NCI-H146 (cell line): ENCODE measurements at regions not wholly inside any gene's neighbourhood (a gene's known extent, or its start where the extent isn't known, plus 50 kb on each side); places are given as distances from the start of the nearest gene placed in this dataset.
A peak's percentile ranks its signal among the peaks of the same experiment; 100 is the strongest.
"Not testable (repeated sequence)": the region's sequence is repeated elsewhere in the genome, so short reads cannot be mapped to it uniquely, and the experiment has no call there.

Experiments used
- DNase-seq: peaks from one replicate; lab custom pipeline; 2025; lab: John Stamatoyannopoulos, UW

DNA sequence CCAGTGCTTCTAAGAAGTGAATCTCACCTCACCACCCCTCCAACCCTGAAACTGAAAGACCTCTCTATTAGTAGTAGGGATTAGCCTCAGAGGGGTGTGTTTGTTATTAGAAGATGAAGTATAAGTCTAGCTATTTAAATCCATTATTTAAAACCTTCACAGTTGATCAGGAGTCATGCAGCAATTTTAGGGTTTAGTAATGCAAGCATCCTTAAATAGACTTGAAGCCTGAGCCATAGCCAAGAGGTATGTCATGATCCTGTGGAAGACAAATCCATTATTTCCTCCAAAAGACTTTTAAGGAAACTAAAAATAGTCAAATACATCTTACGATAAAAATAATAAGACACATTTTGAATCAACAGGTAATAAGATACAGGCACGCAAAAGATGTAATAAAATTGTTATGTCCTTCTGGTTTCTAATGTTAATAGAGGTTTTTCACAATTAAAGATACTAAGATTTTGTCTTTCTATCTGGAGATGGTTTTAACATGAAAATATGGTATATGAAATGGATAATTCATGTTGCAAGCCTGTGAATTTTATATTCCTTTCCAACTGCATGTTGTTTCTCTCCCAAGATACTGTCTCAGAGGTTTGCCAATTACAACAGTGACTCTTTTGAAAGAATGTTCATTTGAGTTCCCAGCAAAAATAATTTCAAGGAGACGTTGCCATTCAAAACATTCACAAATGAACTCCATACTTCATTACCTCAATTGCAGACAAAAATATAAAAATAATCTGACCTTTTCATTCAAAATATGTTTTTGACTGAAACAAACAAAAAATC lies 68.0 kb downstream of the LUZP4 start:
- no peak for DNase-seq

DNA sequence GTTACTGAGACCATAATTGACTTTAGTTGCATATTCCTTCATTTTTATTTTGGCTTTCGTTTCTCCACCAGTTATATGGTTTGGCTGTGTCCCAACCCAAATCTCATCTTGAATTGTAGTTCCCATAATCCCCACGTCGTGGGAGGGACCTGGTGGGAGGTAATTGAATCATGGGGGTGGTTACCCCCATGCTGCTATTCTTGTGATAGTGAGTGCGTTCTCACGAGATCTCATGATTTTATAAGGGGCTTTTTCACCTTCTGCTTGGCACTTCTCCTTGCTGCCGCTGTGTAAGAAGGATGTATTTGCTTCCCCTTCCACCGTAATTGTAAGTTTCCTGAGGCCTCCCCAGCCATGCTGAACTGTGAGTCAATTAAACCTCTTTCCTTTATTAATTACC lies 70.0 kb downstream of the LUZP4 start:
- not testable (repeated sequence) for DNase-seq

DNA sequence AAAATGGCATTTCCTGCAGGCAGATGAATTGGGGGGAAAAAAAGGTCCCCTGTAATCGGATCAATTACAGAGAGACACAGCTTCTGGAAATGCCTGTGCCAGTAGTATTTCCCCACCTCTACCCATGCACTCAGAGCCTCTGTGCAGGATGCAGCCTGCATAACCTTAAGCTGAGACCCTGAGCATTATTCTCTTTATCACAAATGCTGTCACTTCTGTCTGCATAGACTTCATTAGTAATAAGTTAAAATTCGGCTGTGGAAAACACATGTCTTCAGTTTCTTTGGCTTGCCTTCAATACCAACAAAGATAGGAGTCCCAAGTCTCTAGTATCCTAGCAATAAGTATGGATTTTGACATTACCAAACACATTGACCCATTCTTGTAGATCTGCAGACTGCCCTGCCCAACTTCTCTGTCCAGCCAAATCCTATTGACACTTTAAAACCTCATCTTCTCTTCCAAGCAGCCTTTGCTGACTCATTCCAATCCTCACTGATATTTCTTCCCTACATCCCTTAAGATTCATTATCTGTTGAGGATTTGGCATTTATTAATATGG lies 70.8 kb downstream of the LUZP4 start:
- DNase-seq: no peak

DNA sequence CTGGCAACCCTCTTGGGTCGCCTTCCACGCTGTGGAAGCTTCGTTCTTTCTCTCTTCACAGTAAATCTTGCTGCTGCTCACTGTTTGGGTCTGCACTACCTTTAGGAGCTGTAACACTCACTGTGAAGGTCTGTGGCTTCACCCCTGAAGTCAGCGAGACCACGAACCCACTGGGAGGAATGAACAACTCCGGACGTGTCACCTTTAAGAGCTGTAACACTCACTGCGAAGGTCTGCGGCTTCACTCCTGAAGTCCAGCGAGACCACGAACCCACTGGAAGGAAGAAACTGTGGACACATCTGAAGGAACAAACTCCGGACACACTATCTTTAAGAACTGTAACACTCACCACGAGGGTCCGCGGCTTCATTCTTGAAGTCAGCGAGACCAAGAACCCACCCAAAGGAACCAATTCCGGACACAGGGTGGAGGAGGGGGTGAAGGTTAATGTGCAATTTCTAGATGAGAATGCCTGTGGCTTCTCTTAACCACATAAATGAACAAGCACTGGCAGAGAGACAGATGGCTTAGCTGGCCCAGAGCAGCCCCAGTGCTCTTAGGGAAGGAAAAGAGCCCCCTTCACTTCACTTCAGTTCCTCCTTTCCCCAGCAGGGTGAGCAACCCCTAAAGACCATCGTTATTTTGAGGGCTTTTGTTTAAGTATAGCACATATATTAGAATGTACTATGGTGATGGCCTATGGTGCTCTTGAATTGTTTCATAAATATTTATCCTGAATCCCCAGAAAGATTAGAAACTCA lies 73.0 kb downstream of the LUZP4 start:
- peak; percentile 13 for DNase-seq

DNA sequence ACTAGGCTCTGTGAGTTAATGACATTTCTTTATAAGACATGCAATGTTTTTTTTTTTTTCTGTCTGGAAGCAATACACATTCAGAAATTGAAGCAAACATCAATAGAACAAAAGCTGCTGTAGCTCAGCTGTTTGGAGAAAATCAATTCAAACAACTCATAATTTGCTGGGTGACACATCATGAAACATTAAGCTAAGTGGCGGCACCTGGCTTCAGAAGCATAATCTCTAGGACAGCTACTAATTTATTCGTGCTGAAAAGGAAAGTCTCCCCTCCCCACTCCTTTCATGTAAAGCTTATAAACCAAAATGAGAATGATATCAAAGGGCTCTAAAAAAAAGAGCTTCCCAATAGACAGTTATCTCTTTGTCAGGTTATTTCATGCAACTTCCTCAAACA lies 73.9 kb downstream of the LUZP4 start:
- DNase-seq: peak; percentile 87

DNA sequence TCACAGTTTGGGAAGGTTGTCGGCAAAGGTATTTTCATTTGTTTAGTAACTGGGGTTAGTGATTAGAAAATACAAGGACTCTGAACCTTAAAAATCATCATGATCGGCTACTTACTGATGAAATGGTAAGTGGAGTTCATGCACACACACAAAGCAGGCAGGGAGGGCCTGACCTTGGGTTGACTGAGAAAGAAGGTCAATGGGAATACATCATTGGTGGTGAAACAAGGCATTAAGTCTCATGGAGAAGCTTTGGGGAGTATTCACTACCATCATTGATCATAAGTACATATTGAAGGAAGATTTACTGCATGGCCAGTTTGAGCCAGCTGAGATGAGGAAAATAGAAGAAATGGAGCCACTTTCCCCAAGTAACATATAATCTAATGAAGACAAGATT lies 74.4 kb downstream of the LUZP4 start:
- DNase-seq: no peak

DNA sequence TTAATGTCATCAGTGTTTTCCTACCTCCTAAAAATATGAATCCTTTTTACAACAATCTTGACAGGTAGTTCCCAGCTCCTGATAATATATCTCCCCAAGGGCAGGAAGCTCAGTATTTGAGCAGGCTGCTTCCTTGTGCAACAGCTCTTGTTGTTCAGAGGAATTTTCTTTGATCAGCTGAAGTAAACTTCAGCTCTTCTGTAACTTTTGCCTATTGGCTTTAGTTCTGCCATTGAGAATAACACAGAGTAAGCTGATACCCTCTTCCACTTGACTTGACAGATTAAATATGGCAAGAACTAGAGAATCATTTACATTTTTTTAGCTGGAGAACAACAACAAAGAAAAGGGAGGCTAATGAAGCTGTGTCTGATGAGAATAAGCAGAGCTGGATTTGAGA lies 75.2 kb downstream of the LUZP4 start:
- no peak for DNase-seq

DNA sequence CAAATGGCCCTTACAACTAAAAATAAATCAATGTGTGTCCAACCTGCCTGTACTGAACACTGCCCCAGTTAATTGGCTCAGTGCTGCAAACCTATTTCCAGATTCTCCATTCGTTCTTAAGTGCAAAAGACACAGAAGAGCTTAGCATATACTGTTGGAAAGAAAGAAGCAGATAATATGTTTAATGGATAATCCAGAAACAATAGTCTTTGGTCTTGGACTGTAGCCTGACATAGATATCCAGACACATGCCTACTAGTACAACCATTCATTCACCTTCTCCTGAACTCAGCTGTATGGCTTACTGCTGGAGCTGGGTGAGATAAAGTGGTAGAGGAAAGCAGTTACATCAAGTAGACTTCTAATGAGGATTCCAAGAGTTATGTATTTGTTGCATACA lies 77.0 kb downstream of the LUZP4 start:
- no peak for DNase-seq

DNA sequence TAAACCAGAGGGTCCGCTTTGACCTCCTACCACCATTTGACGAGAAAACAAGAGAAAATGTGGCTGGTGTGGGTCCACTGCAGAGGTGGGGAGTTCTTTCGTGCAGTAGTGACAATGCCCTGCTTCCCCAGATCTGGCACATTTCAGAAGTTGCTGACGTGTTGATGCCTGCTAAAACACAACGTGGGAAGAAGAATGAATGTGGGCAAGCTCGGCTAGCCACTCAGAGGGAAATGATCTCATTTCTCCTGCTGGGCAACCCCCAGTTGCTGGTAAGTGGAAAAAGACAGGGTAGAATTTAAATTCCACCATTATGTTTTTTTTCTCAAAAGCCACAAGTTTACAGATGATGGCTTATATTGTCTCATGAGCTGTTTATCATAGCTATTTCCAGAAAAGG lies 77.9 kb downstream of the LUZP4 start:
- DNase-seq: no peak

DNA sequence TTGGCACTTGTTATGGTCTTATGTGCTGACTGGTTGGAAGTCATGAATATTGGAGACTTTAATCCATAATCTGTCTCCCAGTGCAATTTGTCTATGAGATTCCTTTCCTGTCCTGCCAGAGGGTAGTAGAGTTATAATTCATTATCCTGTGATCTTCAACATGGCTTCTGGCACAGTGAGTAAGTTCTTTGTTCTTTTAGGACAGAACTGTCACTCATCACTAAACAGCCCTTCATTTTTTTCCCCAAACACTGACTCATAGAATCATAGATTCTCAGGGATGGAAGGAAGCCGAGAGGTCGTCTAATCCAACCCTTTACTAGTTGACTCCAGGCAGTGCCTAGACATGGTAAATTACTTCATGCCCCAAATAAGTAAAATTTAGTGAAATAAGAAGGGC lies 78.4 kb downstream of the LUZP4 start:
- no peak for DNase-seq

DNA sequence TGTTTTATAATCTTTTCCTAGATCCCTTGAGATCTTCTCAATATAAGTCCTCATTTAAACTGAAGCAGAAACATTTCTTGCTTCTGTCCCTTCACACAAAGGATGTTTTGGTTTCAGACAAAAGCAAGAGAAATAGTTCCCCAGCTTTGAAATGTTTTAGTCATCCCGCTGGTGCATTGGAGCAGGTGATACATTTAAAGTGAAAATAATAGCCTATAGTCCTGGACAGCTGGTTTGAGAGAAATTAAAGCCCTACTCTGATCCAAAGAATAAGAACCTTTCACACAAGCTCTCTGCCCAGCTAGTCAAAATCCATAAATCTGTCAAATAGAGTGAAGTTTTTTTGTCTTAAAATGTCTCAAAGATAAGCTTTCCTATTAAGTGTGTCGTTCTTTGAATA lies 79.4 kb downstream of the LUZP4 start:
- peak; percentile 33 for DNase-seq

DNA sequence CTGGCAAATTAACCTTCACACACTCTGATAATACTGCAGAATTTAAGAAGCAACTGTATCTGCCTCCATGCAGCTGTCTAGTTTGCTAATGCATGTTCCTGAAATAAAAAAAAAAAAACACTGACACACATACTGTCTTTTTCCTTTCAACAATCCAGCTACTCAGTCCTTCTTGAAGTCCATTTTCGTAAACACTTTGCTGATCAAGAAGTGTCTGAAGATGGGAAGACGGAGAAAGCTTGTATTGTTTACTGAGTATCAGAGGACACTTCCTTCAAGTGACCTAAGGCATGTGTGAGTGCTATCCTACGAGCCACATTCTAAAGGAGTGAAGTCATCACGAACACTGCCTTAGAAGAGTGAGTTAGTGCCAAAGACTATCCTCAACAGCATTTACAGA lies 82.6 kb downstream of the LUZP4 start:
- DNase-seq: no peak

DNA sequence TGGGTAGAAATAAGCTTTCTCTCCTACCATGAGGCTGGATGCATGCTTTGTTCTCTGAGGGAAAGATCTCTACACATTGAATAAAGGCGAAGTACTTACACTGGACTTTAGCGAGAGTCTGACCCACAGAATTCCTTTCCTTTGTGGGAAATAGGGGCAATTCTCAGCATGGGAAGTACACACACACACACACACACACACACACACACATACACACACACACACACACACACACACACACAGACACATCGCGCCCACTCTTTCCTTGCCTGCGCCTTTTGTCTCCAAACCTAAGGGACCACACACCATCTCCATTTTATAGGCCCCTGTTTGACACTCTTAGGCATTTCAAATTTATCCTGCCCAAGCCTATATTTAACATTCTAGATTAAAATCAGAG lies 83.8 kb downstream of the LUZP4 start:
- no peak for DNase-seq

DNA sequence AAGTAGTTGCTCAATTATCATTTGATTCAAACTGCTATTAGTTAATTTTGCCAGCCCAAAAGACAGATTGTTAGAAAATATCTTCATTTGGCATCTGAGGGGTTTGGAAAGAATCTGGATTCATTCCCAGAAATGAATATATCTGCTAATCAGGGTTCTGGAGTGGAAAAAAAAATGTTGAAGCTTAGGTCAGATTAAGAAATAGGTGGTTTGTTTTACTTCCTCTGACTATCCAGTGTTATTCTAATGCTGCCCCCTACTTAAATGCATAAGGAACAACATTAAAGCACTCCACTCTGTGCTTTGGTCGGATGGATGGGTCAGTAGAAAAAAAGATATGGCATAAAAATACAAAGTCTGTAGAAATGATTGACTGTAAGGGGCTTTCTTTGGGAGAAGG lies 89.0 kb downstream of the LUZP4 start:
- no peak for DNase-seq

DNA sequence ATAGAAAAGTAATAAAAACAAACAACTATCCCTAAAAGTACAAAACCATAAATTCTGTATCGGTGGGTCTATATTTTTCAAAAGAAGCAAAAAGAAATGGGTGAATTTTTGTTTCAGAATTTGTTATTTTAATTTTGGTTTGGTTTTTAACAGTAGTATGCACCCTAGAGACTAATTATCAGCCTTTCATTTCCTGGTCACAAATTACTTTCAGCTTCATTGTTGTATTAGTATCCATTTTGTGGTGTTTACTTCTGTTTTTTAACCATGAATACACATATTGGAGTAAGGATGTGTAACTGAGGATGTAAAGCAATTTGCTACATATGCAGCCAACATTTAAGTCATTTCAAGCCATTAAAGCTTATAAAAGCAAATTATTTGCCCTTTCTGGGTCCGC lies 97.8 kb downstream of the LUZP4 start:
- no peak for DNase-seq

DNA sequence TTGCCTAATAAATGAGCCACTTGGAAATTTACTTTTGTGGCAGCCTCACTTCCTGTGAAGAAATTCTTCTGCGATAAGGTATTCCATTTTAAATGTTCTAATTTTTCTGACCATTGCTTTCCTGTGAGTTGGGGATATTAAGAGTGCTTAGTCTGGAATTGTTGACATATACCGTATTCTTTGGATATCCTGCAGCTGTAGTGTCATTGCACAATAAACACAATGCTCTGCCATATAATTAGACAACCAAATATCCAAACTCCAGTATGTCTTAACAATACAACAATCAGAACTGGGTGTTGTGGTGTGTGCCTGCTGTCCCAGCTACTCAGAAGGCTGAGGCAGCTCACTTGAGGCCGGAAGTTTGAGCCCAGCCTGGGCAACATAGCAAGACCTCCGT lies 99.4 kb downstream of the LUZP4 start:
- no peak for DNase-seq

DNA sequence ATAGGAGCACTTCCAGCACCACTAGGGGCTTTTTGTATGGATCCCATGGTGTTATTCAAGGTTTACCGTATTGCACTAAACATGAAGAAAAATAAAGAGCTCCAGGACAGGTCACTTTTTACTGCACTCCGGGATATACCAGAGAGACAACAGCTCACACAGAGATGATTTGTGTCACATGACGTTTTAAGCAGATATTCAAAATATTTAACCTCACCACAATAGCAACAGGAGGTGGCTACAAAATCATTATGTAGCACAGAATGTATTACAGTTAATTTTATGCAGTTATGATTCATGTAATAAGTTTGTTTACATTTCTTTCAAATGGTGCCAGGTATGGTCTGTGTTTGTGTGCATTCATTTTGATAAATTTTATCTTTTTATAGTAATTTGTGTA lies 100.6 kb downstream of the LUZP4 start:
- peak; percentile 5 for DNase-seq

DNA sequence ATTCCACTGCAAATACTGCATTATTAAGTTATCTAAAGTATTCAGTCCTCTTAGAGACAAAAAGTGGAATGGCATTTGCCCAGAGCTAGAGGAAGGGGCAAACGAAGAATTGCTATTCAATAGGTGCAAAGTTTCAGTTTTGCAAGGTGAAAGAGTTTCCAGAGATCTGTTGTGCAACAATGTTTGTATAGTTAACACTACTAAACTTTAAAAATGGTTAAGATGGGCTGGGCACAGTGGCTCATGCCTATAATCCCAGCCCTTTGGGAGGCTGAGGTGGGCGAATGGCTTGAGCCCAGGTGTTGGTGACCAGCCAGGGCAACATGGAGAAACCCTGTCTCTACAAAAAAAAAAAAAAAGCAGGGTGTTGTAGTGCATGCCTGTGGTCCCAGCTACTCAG lies 102.5 kb downstream of the LUZP4 start:
- no peak for DNase-seq

DNA sequence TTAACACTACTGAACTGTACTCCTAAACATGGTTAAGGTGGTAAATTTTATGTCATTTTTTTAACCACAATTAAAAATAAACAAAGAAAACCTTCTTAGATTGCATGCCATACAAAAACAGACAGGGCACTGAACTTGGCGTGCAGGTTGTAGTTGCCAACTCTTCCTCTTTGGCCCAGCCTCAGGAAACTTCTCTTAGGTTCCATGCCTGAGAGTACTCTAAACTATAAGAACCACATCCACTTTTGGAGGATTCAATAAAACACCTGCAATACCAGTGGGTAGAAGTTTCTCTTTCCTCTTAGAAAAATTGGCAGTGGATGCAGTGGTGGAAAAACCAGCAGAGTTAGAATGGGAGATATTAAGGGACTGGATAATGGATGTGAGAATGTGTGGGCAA lies 103.4 kb downstream of the LUZP4 start:
- DNase-seq: no peak

DNA sequence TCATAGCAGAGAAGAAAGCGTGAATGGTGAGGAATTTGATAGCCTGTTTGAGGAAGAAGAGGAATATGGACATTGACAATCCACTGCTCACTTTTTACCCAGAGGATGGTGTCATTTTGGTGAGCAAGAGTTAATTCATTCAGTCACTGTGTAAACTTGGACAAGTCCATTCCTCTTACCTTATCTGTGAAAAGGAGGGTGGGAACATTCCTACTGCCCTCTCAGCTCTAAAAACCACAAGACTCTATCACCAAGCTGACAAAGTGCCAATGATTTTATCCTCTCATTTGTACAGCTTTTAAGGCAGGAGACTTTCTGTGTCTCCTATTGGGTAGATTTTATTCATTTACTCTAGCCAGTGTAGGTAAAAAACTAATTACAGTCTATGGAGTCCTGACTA lies 103.8 kb downstream of the LUZP4 start:
- DNase-seq: no peak

DNA sequence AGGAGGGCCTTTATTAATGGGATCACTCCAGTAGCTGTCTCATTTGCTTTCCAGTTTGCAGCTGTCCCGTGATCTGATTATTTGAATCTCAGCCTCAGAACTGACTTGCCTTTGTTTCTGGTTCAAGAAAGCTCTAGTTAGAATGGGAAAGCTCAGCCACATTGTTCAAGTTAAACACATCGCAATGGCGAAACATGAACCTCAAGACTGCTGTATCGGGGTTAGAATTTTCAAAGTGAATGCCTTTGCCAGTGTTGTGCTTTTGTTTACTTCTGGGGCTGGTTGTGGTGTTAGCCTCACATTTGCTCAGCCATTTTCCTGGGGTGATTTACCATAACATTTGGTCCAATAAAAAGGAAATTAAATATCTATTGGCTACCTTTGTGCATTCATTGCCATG lies 105.3 kb downstream of the LUZP4 start:
- DNase-seq: not testable (repeated sequence)

DNA sequence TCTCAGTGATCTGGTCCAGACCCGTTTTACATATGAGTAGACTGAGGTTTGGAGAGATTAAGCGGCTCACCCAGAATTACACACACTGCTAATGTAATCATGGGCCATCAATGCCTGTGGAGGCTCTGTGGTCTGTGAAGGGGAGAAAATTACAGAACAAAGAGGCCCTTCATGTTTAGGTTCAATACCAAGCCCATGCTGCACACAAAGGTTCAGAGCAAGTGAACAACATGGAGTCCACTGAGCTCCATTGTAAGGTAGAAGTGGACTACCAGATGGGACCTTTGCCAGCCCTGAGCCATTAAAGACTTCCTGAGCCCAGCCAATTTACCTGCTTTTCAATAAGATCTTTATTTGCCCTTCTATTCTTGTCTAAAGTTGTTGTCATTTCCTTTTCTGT lies 109.8 kb downstream of the LUZP4 start:
- peak; percentile 75 for DNase-seq

DNA sequence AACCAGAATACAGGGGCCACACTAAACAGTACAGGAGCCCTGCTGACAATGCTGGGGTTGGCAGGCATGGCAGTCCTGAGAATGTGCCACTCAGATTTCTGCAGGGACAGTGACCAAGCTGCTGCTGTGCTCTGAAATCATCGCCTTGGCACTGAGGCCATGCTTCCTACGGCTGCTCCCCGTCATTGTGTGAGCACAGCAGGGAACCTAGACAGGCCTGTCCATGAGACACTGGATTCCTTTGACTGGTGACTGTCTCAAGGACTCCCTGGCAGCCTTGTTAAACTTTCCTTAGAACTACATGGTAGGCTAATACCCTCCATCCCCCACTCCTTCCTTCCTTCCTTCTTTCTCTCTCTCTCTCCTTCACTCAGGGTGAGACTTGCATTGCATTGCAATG lies 111.4 kb downstream of the LUZP4 start:
- DNase-seq: peak; percentile 39
